ENCODE measurements at regions not wholly inside any gene's neighbourhood (a gene's known extent, or its start where the extent isn't known, plus 50 kb on each side); places are given as distances from the start of the nearest gene placed in this dataset.

- no peak overlapping the region for H2BK120ac ChIP-seq (ENCODE audit: low read depth, low read length)
- no peak overlapping the region for H3K14ac ChIP-seq (replicated peaks; ENCODE audit: low read depth, low read length)
- H2BK5ac ChIP-seq (ENCODE audit: low read depth, low read length, poor library complexity, severe bottlenecking) = no peak overlapping the region
- WGBS, 2 experiments (ENCODE audit: extremely low coverage in 2 of 2, insufficient read length in 1 of 2) = no CpG with 5 or more reads among the region's 1 CpG
- peaks cover 11% of the 10 kb centered on the region for H3K9me3 ChIP-seq (ENCODE audit: control insufficient read depth, insufficient read depth, low read length)
- ChIA-PET CTCF (no interaction called here), POLR2A (ENCODE audit: unreplicated experiment) (no interaction called here)
- H3K36me3 ChIP-seq (ENCODE audit: control insufficient read depth, insufficient read depth, low read length) = no peaks in the 10 kb centered on the region
- H3K79me1 ChIP-seq (ENCODE audit: low read depth in 1 of 2, low read length in 2 of 2) = no peaks in the 10 kb centered on the region
- H4K5ac ChIP-seq (ENCODE audit: low read depth, low read length) = no peak overlapping the region
- no peak overlapping the region for H2AK9ac ChIP-seq (replicated peaks; ENCODE audit: low read depth, low read length, poor library complexity)
- no peaks in the 10 kb centered on the region for H3K27me3 ChIP-seq (ENCODE audit: control insufficient read depth, insufficient read depth, low read length)
- H3K56ac ChIP-seq (ENCODE audit: extremely low read depth, insufficient read depth, low read length) = no peak overlapping the region
- no peak overlapping the region for H2BK20ac ChIP-seq (ENCODE audit: low read depth, low read length)
- no peaks in the 10 kb centered on the region for H4K20me1 ChIP-seq (ENCODE audit: insufficient read depth, low read length)
- no peak overlapping the region for H3K18ac ChIP-seq (ENCODE audit: low read depth, low read length)
- H2AK5ac ChIP-seq (ENCODE audit: low read depth, low read length) = no peak overlapping the region
- in situ Hi-C loops (cut with MboI; ENCODE audit: low sequenced_read_pairs) (no loop called here), dilution Hi-C loops (cut with HindIII; ENCODE audit: low sequenced_read_pairs, unreplicated experiment) (no loop called here), intact Hi-C loops (cut with micrococcal nuclease) (no loop called here)
- TF ChIP-seq MAZ (IDR thresholded peaks at IDR 0.05; ENCODE audit: borderline replicate concordance, low read depth, low read length) (no peak), ELK1 (IDR thresholded peaks at IDR 0.05; ENCODE audit: borderline replicate concordance, low read depth, low read length) (no peak), CTCF (conservative IDR thresholded peaks at IDR 0.05; ENCODE audit: low read depth, low read length) (no peak), BHLHE40 (IDR thresholded peaks at IDR 0.05; ENCODE audit: low read depth, low read length) (no peak), NFE2L2 (IDR thresholded peaks at IDR 0.05; ENCODE audit: low read depth, low read length) (no peak), FOS (IDR thresholded peaks at IDR 0.05; ENCODE audit: low read depth, low read length) (no peak), RCOR1 (IDR thresholded peaks at IDR 0.05; ENCODE audit: insufficient replicate concordance, low read length) (no peak), CHD1 (IDR thresholded peaks at IDR 0.05; ENCODE audit: low read depth, low read length) (no peak), SMC3 (IDR thresholded peaks at IDR 0.05; ENCODE audit: low read depth, low read length) (no peak), CEBPB (IDR thresholded peaks at IDR 0.05; ENCODE audit: low read depth, low read length) (no peak), MAFK (IDR thresholded peaks at IDR 0.05; ENCODE audit: low read depth, low read length) (no peak), RAD21 (IDR thresholded peaks at IDR 0.05; ENCODE audit: low read length) (no peak), MXI1 (IDR thresholded peaks at IDR 0.05; ENCODE audit: borderline replicate concordance, low read depth, low read length) (no peak), RFX5 (IDR thresholded peaks at IDR 0.05; ENCODE audit: low read depth, low read length) (no peak), POLR2A (IDR thresholded peaks at IDR 0.05; ENCODE audit: low read depth, low read length) (no peak)
- TF ChIP-seq, protein P1, sequence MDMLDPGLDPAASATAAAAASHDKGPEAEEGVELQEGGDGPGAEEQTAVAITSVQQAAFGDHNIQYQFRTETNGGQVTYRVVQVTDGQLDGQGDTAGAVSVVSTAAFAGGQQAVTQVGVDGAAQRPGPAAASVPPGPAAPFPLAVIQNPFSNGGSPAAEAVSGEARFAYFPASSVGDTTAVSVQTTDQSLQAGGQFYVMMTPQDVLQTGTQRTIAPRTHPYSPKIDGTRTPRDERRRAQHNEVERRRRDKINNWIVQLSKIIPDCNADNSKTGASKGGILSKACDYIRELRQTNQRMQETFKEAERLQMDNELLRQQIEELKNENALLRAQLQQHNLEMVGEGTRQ (IDR thresholded peaks at IDR 0.05; ENCODE audit: low read depth, low read length) = no peak
- no TSS peak for BruUV-seq (replicated peaks)
- ATAC-seq (ENCODE audit: low read depth) (no peak), DNase-seq (no peak)
- no peaks in the 10 kb centered on the region for H3K4me1 ChIP-seq (ENCODE audit: control insufficient read depth, insufficient read depth, low read length)
- no peak overlapping the region for H3K4ac ChIP-seq (ENCODE audit: low read depth, low read length)
- H4K8ac ChIP-seq (ENCODE audit: low read depth in 2 of 2, low read length in 2 of 2) = no peak overlapping the region
- H4K91ac ChIP-seq (ENCODE audit: insufficient read depth, low read depth, low read length) = no peak overlapping the region
- no peak overlapping the region for H3K23ac ChIP-seq (ENCODE audit: low read depth, low read length)
- H3K9me1 ChIP-seq (ENCODE audit: insufficient read depth, low read length) = no peaks in the 10 kb centered on the region
- no peak overlapping the region for H2AFZ ChIP-seq (replicated peaks; ENCODE audit: low read length, poor library complexity)
- H2BK15ac ChIP-seq (ENCODE audit: low read depth, low read length) = no peak overlapping the region
- H3K27ac ChIP-seq (ENCODE audit: insufficient read depth, low read length) = no peak overlapping the region
- H3K9ac ChIP-seq (ENCODE audit: low read depth, low read length) = no peak overlapping the region
- no peak overlapping the region for H3K4me2 ChIP-seq (ENCODE audit: low read depth, low read length)
- no peak overlapping the region for H3K4me3 ChIP-seq (ENCODE audit: insufficient read depth, low read depth, low read length)
These were observed 215.9 kb downstream of the SH2D4B start for GRCh38 chr10:80753612-80754011.

Measured in IMR-90 (cell line).